Neural cell (in vitro differentiated cells): ENCODE measurements at regions not wholly inside any gene's neighbourhood (a gene's known extent, or its start where the extent isn't known, plus 50 kb on each side); places are given as distances from the start of the nearest gene placed in this dataset.

Experiments
- CTCF ChIP-seq: fragments of 450-650 bp; IDR thresholded peaks from 2 replicates; pipeline ENCODE4 v1.5.1; 2014; ENCODE audit warnings: antibody characterized with exemption, mild to moderate bottlenecking, moderate library complexity; ENCODE audit not compliant: poor library complexity, severe bottlenecking
- EP300 ChIP-seq: fragments of 450-650 bp; conservative IDR thresholded peaks from 2 replicates; pipeline ENCODE4 v1.6.1; 2014; ENCODE audit warnings: antibody characterized with exemption, mild to moderate bottlenecking, moderate library complexity; ENCODE audit not compliant: poor library complexity, severe bottlenecking
- EZH2 ChIP-seq: fragments of 200-600, 300-800 bp; shearing (Covaris generic), sonication (generic); IDR thresholded peaks from 2 replicates; pipeline ENCODE4 v1.6.1; 2014; ENCODE audit warnings: antibody characterized with exemption, low read length, borderline replicate concordance, mild to moderate bottlenecking; ENCODE audit not compliant: insufficient read depth, poor library complexity, severe bottlenecking
- MXI1 ChIP-seq: fragments of 450-650 bp; conservative IDR thresholded peaks from 2 replicates; pipeline ENCODE4 v1.6.1; 2014; ENCODE audit warnings: antibody characterized with exemption, mild to moderate bottlenecking; ENCODE audit not compliant: poor library complexity, severe bottlenecking
- RAD21 ChIP-seq: fragments of 450-650 bp; conservative IDR thresholded peaks from 2 replicates; pipeline ENCODE4 v1.6.1; 2014; ENCODE audit warnings: antibody characterized with exemption, mild to moderate bottlenecking, moderate library complexity
- SMC3 ChIP-seq: fragments of 450-650 bp; conservative IDR thresholded peaks from 2 replicates; pipeline ENCODE4 v1.6.1; 2014; ENCODE audit warnings: antibody characterized with exemption, mild to moderate bottlenecking, moderate library complexity; ENCODE audit not compliant: poor library complexity
- TAF1 ChIP-seq: IDR thresholded peaks from 2 replicates; pipeline ENCODE4 v1.6.1; 2012; ENCODE audit warnings: low read depth

GRCh38 chr13:34678154-34678553 is 263.9 kb upstream of the NBEA start:
- TF ChIP-seq CTCF, result no peak
- TF ChIP-seq RAD21, result no peak
- TF ChIP-seq MXI1, result no peak
- no peak for TF ChIP-seq TAF1
- no peak for TF ChIP-seq EZH2
- no peak for TF ChIP-seq EP300
- no peak for TF ChIP-seq SMC3
